Karpas-422 (cell line): ENCODE measurements at regions not wholly inside any gene's neighbourhood (a gene's known extent, or its start where the extent isn't known, plus 50 kb on each side); places are given as distances from the start of the nearest gene placed in this dataset.
"Not testable (repeated sequence)": the region's sequence is repeated elsewhere in the genome, so short reads cannot be mapped to it uniquely, and the experiment has no call there.

Experiments
- DNase-seq: peaks from one replicate; pipeline ENCODE4 v3.0.0-alpha.2; 2015
- H2AFZ ChIP-seq: fragments of 200-600 bp; sonication (generic); 2 replicates; pipeline ENCODE4 v1.6.1; 2014; ENCODE audit warnings: antibody characterized with exemption, low read length, mixed read lengths
- H3K27ac ChIP-seq: fragments of 200-600 bp; sonication (generic); 2 replicates; pipeline ENCODE4 v1.5.1; 2014; ENCODE audit warnings: mild to moderate bottlenecking, low read length, moderate library complexity
- H3K27me3 ChIP-seq: fragments of 200-600 bp; sonication (generic); 2 replicates; pipeline ENCODE4 v1.6.1; 2014; ENCODE audit warnings: low read length, mixed read lengths
- H3K36me3 ChIP-seq: fragments of 200-600 bp; sonication (generic); 2 replicates; pipeline ENCODE4 v1.6.1; 2014; ENCODE audit warnings: low read length, mixed read lengths; ENCODE audit not compliant: insufficient read depth
- H3K4me1 ChIP-seq: fragments of 200-600 bp; sonication (generic); 2 replicates; pipeline ENCODE4 v1.6.1; 2014; ENCODE audit warnings: mild to moderate bottlenecking, low read length, mixed read lengths
- H3K4me2 ChIP-seq: fragments of 200-600 bp; sonication (generic); 2 replicates; pipeline ENCODE4 v1.6.1; 2014; ENCODE audit warnings: low read length, low read depth, mild to moderate bottlenecking; ENCODE audit not compliant: poor library complexity, severe bottlenecking
- H3K4me3 ChIP-seq: fragments of 200-600 bp; sonication (generic); 2 replicates; pipeline ENCODE4 v1.5.1; 2014; ENCODE audit warnings: mild to moderate bottlenecking, antibody characterized with exemption, low read length, mixed read lengths
- H3K79me2 ChIP-seq: fragments of 200-600 bp; sonication (generic); 2 replicates; pipeline ENCODE4 v1.6.1; 2014; ENCODE audit warnings: mild to moderate bottlenecking, low read length, mixed read lengths
- H3K9ac ChIP-seq: fragments of 200-600 bp; sonication (generic); 2 replicates; pipeline ENCODE4 v1.6.0; 2014; ENCODE audit warnings: low read length
- H3K9me2 ChIP-seq: fragments of 200-600 bp; sonication (generic), shearing (Covaris generic); replicated peaks from 2 replicates; pipeline ENCODE4 v1.6.0; 2014; ENCODE audit warnings: mild to moderate bottlenecking, low read length, moderate library complexity; ENCODE audit not compliant: insufficient read depth
- H3K9me3 ChIP-seq: fragments of 300-700, 200-600 bp; sonication (generic); 2 replicates; pipeline ENCODE4 v1.6.1; 2014; ENCODE audit warnings: low read length, mixed read lengths
- H4K20me1 ChIP-seq: fragments of 200-600 bp; sonication (generic); 2 replicates; pipeline ENCODE4 v1.6.1; 2014; ENCODE audit warnings: mild to moderate bottlenecking, antibody characterized with exemption, low read length, low read depth; ENCODE audit not compliant: insufficient read depth

GRCh38 chr6:91240878-91241603, 654.2 kb upstream of the MAP3K7 start:
- Histone ChIP-seq H3K79me2 (no peaks in the 10 kb centered on the region), H3K27ac (no peak overlapping the region), H3K27me3 (no peaks in the 10 kb centered on the region), H3K4me2 (no peak overlapping the region), H3K4me1 (no peaks in the 10 kb centered on the region), H3K4me3 (no peak overlapping the region), H3K9me2 (no peaks in the 10 kb centered on the region), H3K9me3 (no peaks in the 10 kb centered on the region), H2AFZ (no peak overlapping the region), H3K36me3 (no peaks in the 10 kb centered on the region), H3K9ac (no peak overlapping the region), H4K20me1 (no peaks in the 10 kb centered on the region)
- peak; percentile 42 for DNase-seq

DNA sequence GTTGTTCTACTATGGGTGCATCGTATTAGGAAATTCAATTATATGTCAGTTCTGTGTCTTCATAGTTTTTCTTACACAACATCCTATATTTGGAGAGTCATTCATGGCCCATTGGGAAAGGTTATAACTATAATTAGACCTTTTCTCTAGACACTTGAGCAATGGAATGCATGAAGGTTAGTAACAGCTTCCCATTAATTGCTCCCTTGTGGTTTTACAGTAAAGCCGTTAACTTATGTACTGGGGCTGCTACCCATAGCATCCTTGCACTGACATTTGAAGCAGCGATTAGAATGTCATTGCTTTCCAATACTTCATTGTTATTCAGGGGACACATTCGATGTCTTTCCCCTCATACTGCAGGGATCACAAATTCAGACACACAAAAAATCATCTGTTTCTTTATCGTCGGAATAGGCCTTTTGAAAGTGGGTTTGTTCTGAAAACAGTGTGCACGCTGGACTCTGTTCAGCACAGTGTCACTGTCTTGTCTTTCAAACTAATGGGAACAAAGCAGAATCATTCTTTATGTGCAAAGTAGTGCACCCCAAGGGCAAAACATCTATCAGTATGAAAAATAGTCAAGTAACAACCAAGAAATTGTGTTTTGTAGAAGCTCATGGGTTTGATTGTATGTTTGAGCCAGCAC, 634.3 kb upstream of the MAP3K7 start:
- H3K4me3 ChIP-seq = no peak overlapping the region
- no peaks in the 10 kb centered on the region for H4K20me1 ChIP-seq
- no peaks in the 10 kb centered on the region for H3K4me1 ChIP-seq
- no peak overlapping the region for H3K27ac ChIP-seq
- no peaks in the 10 kb centered on the region; the same call in 1 of the 2 replicates for H3K9me3 ChIP-seq
- H3K4me2 ChIP-seq = no peak overlapping the region
- H3K36me3 ChIP-seq = no peaks in the 10 kb centered on the region
- H2AFZ ChIP-seq = no peak overlapping the region
- no peaks in the 10 kb centered on the region for H3K79me2 ChIP-seq
- no peaks in the 10 kb centered on the region for H3K27me3 ChIP-seq
- no peak for DNase-seq
- no peak overlapping the region for H3K9ac ChIP-seq
- no peaks in the 10 kb centered on the region for H3K9me2 ChIP-seq

GRCh38 chr6:91213229-91213901, 626.5 kb upstream of the MAP3K7 start:
- Histone ChIP-seq H3K4me1 (no peaks in the 10 kb centered on the region), H4K20me1 (no peaks in the 10 kb centered on the region), H3K4me3 (no peak overlapping the region), H2AFZ (no peak overlapping the region), H3K27me3 (no peaks in the 10 kb centered on the region), H3K27ac (no peak overlapping the region), H3K9ac (no peak overlapping the region), H3K79me2 (no peaks in the 10 kb centered on the region), H3K4me2 (no peak overlapping the region), H3K9me2 (no peaks in the 10 kb centered on the region), H3K9me3 (no peaks in the 10 kb centered on the region; the same call in 1 of the 2 replicates), H3K36me3 (no peaks in the 10 kb centered on the region)
- DNase-seq = no peak

DNA sequence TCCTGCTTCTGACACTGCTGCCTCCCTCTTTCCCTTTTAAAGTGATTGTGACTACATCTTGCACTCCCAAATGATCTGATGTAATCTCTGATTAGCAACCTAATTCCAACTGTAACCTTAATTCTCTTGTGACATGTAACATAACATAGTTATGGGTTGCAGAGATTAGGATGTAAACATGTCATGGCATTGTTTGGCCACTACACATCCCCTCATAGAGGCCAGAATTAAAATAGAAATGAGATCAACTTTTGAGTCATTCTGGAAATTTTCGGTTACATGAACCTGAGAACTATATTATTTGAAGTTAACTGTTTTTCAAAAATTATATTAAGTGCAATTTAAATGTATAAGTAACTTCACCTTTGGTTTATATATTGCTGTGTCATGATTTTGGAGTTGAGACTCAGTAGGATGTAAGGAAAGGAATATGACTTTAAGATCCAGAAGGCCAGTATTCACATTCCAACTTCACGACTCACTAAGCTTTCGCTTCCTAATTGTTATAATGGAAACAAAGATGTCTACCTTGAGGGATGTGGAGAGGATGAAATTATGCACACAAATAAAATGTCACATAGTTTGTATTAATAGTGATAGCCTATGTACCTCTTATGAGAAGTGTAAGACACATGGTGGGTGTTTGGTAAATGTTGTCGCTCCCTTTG, 611.9 kb upstream of the MAP3K7 start:
- Histone ChIP-seq H2AFZ (no peak overlapping the region), H3K9ac (no peak overlapping the region), H3K9me3 (no peaks in the 10 kb centered on the region), H3K4me2 (no peak overlapping the region), H3K9me2 (no peaks in the 10 kb centered on the region), H3K36me3 (no peaks in the 10 kb centered on the region), H3K27me3 (no peaks in the 10 kb centered on the region), H3K4me1 (no peaks in the 10 kb centered on the region), H4K20me1 (no peaks in the 10 kb centered on the region), H3K4me3 (no peak overlapping the region), H3K79me2 (no peaks in the 10 kb centered on the region), H3K27ac (no peak overlapping the region)
- DNase-seq = no peak

GRCh38 chr6:91196729-91197128, 609.9 kb upstream of the MAP3K7 start:
- H3K9ac ChIP-seq = no peak overlapping the region
- no peaks in the 10 kb centered on the region for H3K79me2 ChIP-seq
- H3K9me3 ChIP-seq = no peaks in the 10 kb centered on the region
- no peaks in the 10 kb centered on the region for H3K36me3 ChIP-seq
- no peaks in the 10 kb centered on the region for H3K9me2 ChIP-seq
- no peak overlapping the region for H3K4me2 ChIP-seq
- H3K4me3 ChIP-seq = no peak overlapping the region
- no peaks in the 10 kb centered on the region for H3K27me3 ChIP-seq
- no peak overlapping the region for H2AFZ ChIP-seq
- DNase-seq = no peak
- no peak overlapping the region for H3K27ac ChIP-seq
- H4K20me1 ChIP-seq = no peaks in the 10 kb centered on the region
- H3K4me1 ChIP-seq = no peaks in the 10 kb centered on the region

GRCh38 chr6:91193446-91193845, 606.6 kb upstream of the MAP3K7 start:
- Histone ChIP-seq H3K79me2 (no peaks in the 10 kb centered on the region), H3K36me3 (no peaks in the 10 kb centered on the region), H3K9ac (no peak overlapping the region), H3K27ac (no peak overlapping the region), H3K4me2 (no peak overlapping the region), H3K4me1 (no peaks in the 10 kb centered on the region), H3K9me3 (no peaks in the 10 kb centered on the region), H3K4me3 (no peak overlapping the region), H3K9me2 (no peaks in the 10 kb centered on the region), H2AFZ (no peak overlapping the region), H3K27me3 (no peaks in the 10 kb centered on the region), H4K20me1 (no peaks in the 10 kb centered on the region)
- no peak for DNase-seq

GRCh38 chr6:91190041-91190440, 603.2 kb upstream of the MAP3K7 start:
- H3K36me3 ChIP-seq, H3K4me1 ChIP-seq, H3K4me3 ChIP-seq, H3K27ac ChIP-seq, H3K9me2 ChIP-seq, H4K20me1 ChIP-seq, H3K4me2 ChIP-seq, H3K9ac ChIP-seq, H3K9me3 ChIP-seq, DNase-seq, H3K27me3 ChIP-seq, H3K79me2 ChIP-seq, H2AFZ ChIP-seq: not testable (repeated sequence)

DNA sequence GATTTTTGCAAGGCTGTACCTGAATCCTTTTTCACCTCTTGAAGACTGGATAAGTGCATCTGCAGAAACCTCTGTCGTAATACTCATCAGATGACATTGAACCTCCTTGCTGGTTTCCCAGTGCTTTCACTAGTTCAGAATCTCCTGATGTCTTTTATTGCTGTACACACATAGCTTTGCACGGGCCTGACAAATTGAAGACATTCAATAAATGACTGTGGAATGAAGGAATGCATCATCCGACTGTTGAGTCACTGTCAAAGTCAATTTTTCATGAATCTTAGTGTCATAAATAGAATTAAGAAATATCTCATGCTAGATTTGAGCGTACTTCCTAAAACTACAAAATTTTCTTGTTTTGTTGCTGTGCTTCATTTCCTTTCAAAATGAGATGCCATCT, 598.2 kb upstream of the MAP3K7 start:
- no peaks in the 10 kb centered on the region for H3K36me3 ChIP-seq
- no peak overlapping the region for H3K9ac ChIP-seq
- H3K27ac ChIP-seq = no peak overlapping the region
- H3K4me1 ChIP-seq = no peaks in the 10 kb centered on the region
- no peak for DNase-seq
- no peak overlapping the region for H3K4me3 ChIP-seq
- no peak overlapping the region for H2AFZ ChIP-seq
- H3K79me2 ChIP-seq = no peaks in the 10 kb centered on the region
- H4K20me1 ChIP-seq = no peaks in the 10 kb centered on the region
- no peaks in the 10 kb centered on the region for H3K9me2 ChIP-seq
- no peaks in the 10 kb centered on the region for H3K9me3 ChIP-seq
- no peaks in the 10 kb centered on the region for H3K27me3 ChIP-seq
- no peak overlapping the region for H3K4me2 ChIP-seq
